DMS114 treated with DMSO at 0.1 percent for 48 hours (cell line): ENCODE measurements at regions not wholly inside any gene's neighbourhood (a gene's known extent, or its start where the extent isn't known, plus 50 kb on each side); places are given as distances from the start of the nearest gene placed in this dataset.

Experiments
- DNase-seq: peaks from one replicate; lab custom pipeline; 2025; ENCODE audit not compliant: unreplicated experiment; lab: John Stamatoyannopoulos, UW

- no peak for DNase-seq
These were observed 75.6 kb downstream of the ICOS start for GRCh38 chr2:204012072-204012653.

- DNase-seq = no peak
These were observed 78.7 kb downstream of the ICOS start for GRCh38 chr2:204015118-204015843.

GRCh38 chr2:204018717-204019116 lies 82.2 kb downstream of the ICOS start:
- no peak for DNase-seq

GRCh38 chr2:204019572-204020501 lies 83.3 kb downstream of the ICOS start:
- DNase-seq = no peak

GRCh38 chr2:204021290-204022081 lies 84.9 kb downstream of the ICOS start:
- no peak for DNase-seq

- DNase-seq = no peak
These were observed 86.0 kb downstream of the ICOS start for GRCh38 chr2:204022550-204022949.

- DNase-seq = no peak
These were observed 86.5 kb downstream of the ICOS start for GRCh38 chr2:204023088-204023487.

- DNase-seq = peak; percentile 47
These were observed 87.9 kb downstream of the ICOS start for GRCh38 chr2:204024503-204024902.

GRCh38 chr2:204024906-204025475 lies 88.4 kb downstream of the ICOS start:
- no peak for DNase-seq

- no peak for DNase-seq
These were observed 89.7 kb downstream of the ICOS start for GRCh38 chr2:204026294-204026693.

GRCh38 chr2:204027091-204027490 lies 90.5 kb downstream of the ICOS start:
- no peak for DNase-seq

GRCh38 chr2:204030322-204030721 lies 93.8 kb downstream of the ICOS start:
- no peak for DNase-seq

GRCh38 chr2:204031056-204031455 lies 94.5 kb downstream of the ICOS start:
- no peak for DNase-seq

- DNase-seq = no peak
These were observed 95.7 kb downstream of the ICOS start for GRCh38 chr2:204032301-204032700.

- DNase-seq = no peak
These were observed 97.3 kb downstream of the ICOS start for GRCh38 chr2:204033611-204034495.

- DNase-seq = no peak
These were observed 100.1 kb downstream of the ICOS start for GRCh38 chr2:204036706-204037105.

GRCh38 chr2:204037286-204037685 lies 100.7 kb downstream of the ICOS start:
- no peak for DNase-seq

GRCh38 chr2:204039298-204039838 lies 102.8 kb downstream of the ICOS start:
- no peak for DNase-seq

- no peak for DNase-seq
These were observed 103.5 kb downstream of the ICOS start for GRCh38 chr2:204040016-204040415.
